ENCODE measurements at regions not wholly inside any gene's neighbourhood (a gene's known extent, or its start where the extent isn't known, plus 50 kb on each side); places are given as distances from the start of the nearest gene placed in this dataset.

- no peak overlapping the region for H3K4me2 ChIP-seq
Measured at GRCh38 chr12:89185889-89186288, 166.4 kb downstream of the DUSP6 start.

GRCh38 chr12:89185181-89185580 lies 167.1 kb downstream of the DUSP6 start:
- peaks cover 13% of the 10 kb centered on the region for H3F3A ChIP-seq (ENCODE audit: insufficient read depth, low read depth)
- CTCF ChIA-PET: no interaction called here
- no peak overlapping the region for H3K27ac ChIP-seq
- intact Hi-C loops (cut with micrococcal nuclease; ENCODE audit: unreplicated experiment): no loop called here
- H3K4me3 ChIP-seq: no peak overlapping the region
- no peaks in the 10 kb centered on the region for H3K79me2 ChIP-seq (ENCODE audit: low read depth)
- H2AFZ ChIP-seq: no peak overlapping the region
- H3K27me3 ChIP-seq (ENCODE audit: insufficient read depth, low read depth): no peaks in the 10 kb centered on the region
- no peaks in the 10 kb centered on the region; the same call in 1 of the 2 replicates for H3K36me3 ChIP-seq (ENCODE audit: low read depth)
- H4K20me1 ChIP-seq (ENCODE audit: insufficient read depth): no peaks in the 10 kb centered on the region
- POLR2A ChIA-PET (ENCODE audit: unreplicated experiment): interaction anchor here (0.7 kb wide), 1 partner anchor 79 kb away, joined by 7 read pairs; no protein-coding TSS in a partner anchor
- H3K9me3 ChIP-seq (ENCODE audit: insufficient read depth, low read depth): peaks cover 12% of the 10 kb centered on the region; the same call in 1 of the 2 replicates
- no peaks in the 10 kb centered on the region for H3K9me2 ChIP-seq (ENCODE audit: insufficient read depth)
- TF ChIP-seq EZH2 (IDR thresholded peaks at IDR 0.05; ENCODE audit: low read depth) (no peak), CTCF (conservative IDR thresholded peaks at IDR 0.05) (no peak)
- H3K4me2 ChIP-seq: no peak overlapping the region
- H3K4me1 ChIP-seq (replicated peaks; ENCODE audit: insufficient read depth): peaks cover 50% of the 10 kb centered on the region
- BruUV-seq (replicated peaks): no TSS peak
- DNase-seq: no peak

More at GRCh38 chr12:89185889-89186288, 166.4 kb downstream of the DUSP6 start:
- H3K79me2 ChIP-seq (ENCODE audit: low read depth): no peaks in the 10 kb centered on the region
- DNase-seq: no peak
- no peak overlapping the region for H3K4me3 ChIP-seq
- TF ChIP-seq CTCF (conservative IDR thresholded peaks at IDR 0.05) (no peak), EZH2 (IDR thresholded peaks at IDR 0.05; ENCODE audit: low read depth) (no peak)
- no TSS peak for BruUV-seq (replicated peaks)
- ChIA-PET POLR2A (ENCODE audit: unreplicated experiment) (no interaction called here), CTCF (no interaction called here)
- H4K20me1 ChIP-seq (ENCODE audit: insufficient read depth): no peaks in the 10 kb centered on the region
- peaks cover 12% of the 10 kb centered on the region; the same call in 1 of the 2 replicates for H3K9me3 ChIP-seq (ENCODE audit: insufficient read depth, low read depth)
- no peaks in the 10 kb centered on the region for H3K9me2 ChIP-seq (ENCODE audit: insufficient read depth)
- H3K36me3 ChIP-seq (ENCODE audit: low read depth): no peaks in the 10 kb centered on the region; the same call in 1 of the 2 replicates
- peaks cover 43% of the 10 kb centered on the region for H3K4me1 ChIP-seq (replicated peaks; ENCODE audit: insufficient read depth)
- no peak overlapping the region for H2AFZ ChIP-seq
- H3K27me3 ChIP-seq (ENCODE audit: insufficient read depth, low read depth): no peaks in the 10 kb centered on the region
- H3F3A ChIP-seq (ENCODE audit: insufficient read depth, low read depth): peaks cover 13% of the 10 kb centered on the region
- intact Hi-C loops (cut with micrococcal nuclease; ENCODE audit: unreplicated experiment): no loop called here
- no peak overlapping the region for H3K27ac ChIP-seq

- no TSS peak for BruUV-seq (replicated peaks)
- peak overlapping the region; percentile 19; the same call in 1 of the 2 replicates for H3K4me2 ChIP-seq
Measured at GRCh38 chr12:89183985-89184435, 168.3 kb downstream of the DUSP6 start.

More at GRCh38 chr12:89183985-89184435, 168.3 kb downstream of the DUSP6 start:
- DNase-seq: peak in 1 of 2 experiments; percentile 46
- no peak for TF ChIP-seq EZH2 (IDR thresholded peaks at IDR 0.05; ENCODE audit: low read depth)
- no peak for TF ChIP-seq CTCF (conservative IDR thresholded peaks at IDR 0.05)
- no peaks in the 10 kb centered on the region for H3K36me3 ChIP-seq (ENCODE audit: low read depth)
- H3K27ac ChIP-seq: peak overlapping the region; percentile 53
- no peaks in the 10 kb centered on the region for H3K9me2 ChIP-seq (ENCODE audit: insufficient read depth)
- peaks cover 22% of the 10 kb centered on the region for H3F3A ChIP-seq (ENCODE audit: insufficient read depth, low read depth)
- no peaks in the 10 kb centered on the region for H3K27me3 ChIP-seq (ENCODE audit: insufficient read depth, low read depth)
- peaks cover 12% of the 10 kb centered on the region; the same call in 1 of the 2 replicates for H3K9me3 ChIP-seq (ENCODE audit: insufficient read depth, low read depth)
- no peak overlapping the region for H2AFZ ChIP-seq
- POLR2A ChIA-PET (ENCODE audit: unreplicated experiment): no interaction called here
- no peaks in the 10 kb centered on the region for H3K79me2 ChIP-seq (ENCODE audit: low read depth)
- no peak overlapping the region for H3K4me3 ChIP-seq
- CTCF ChIA-PET: no interaction called here
- intact Hi-C loops (cut with micrococcal nuclease; ENCODE audit: unreplicated experiment): no loop called here
- no peaks in the 10 kb centered on the region for H4K20me1 ChIP-seq (ENCODE audit: insufficient read depth)
- peaks cover 62% of the 10 kb centered on the region for H3K4me1 ChIP-seq (replicated peaks; ENCODE audit: insufficient read depth)
